CD14-positive monocyte (primary cell): ENCODE measurements at regions not wholly inside any gene's neighbourhood (a gene's known extent, or its start where the extent isn't known, plus 50 kb on each side); places are given as distances from the start of the nearest gene placed in this dataset.

Experiments
- DNase-seq, 3 donors: peaks; one replicate each; pipeline ENCODE4 v3.0.0-alpha.2; 2011 to 2022
- H2AFZ ChIP-seq: 2 replicates; pipeline ENCODE4 v1.6.0; 2012; ENCODE audit warnings: mild to moderate bottlenecking, low read depth, low read length, inconsistent platforms; ENCODE audit not compliant: insufficient read depth, poor library complexity, severe bottlenecking
- H3K27ac ChIP-seq, 2 donors: 1 replicate in 1 of 2; 2 replicates in 1 of 2; pipeline ENCODE4 v1.5.1; 2012 to 2013; ENCODE audit warnings: low read length in 2 of 2, control low read depth in 1 of 2, inconsistent platforms in 1 of 2, low read depth in 1 of 2, mild to moderate bottlenecking in 1 of 2
- H3K27me3 ChIP-seq, 2 donors: one replicate each; pipeline versions ENCODE4 v1.6.0 to v1.6.1; 2011 to 2013; ENCODE audit warnings: low read length in 2 of 2; ENCODE audit not compliant: control insufficient read depth in 2 of 2, insufficient read depth in 2 of 2
- H3K36me3 ChIP-seq, 2 donors: replicated peaks in 1 of 2; 1 replicate in 1 of 2; 2 replicates in 1 of 2; pipeline versions ENCODE4 v1.5.1 to v1.6.1; 2012 to 2013; ENCODE audit warnings: low read length in 2 of 2, control low read depth in 1 of 2, inconsistent platforms in 1 of 2, mild to moderate bottlenecking in 1 of 2; ENCODE audit not compliant: insufficient read depth in 2 of 2, control insufficient read depth in 1 of 2
- H3K4me1 ChIP-seq, 2 donors: 1 replicate in 1 of 2; 2 replicates in 1 of 2; pipeline versions ENCODE4 v1.5.1 to v1.6.1; 2012 to 2013; ENCODE audit warnings: low read length in 2 of 2, control low read depth in 1 of 2, inconsistent platforms in 1 of 2, mild to moderate bottlenecking in 1 of 2, moderate library complexity in 1 of 2; ENCODE audit not compliant: insufficient read depth in 2 of 2, control insufficient read depth in 1 of 2
- H3K4me2 ChIP-seq: replicated peaks from 2 replicates; pipeline ENCODE3; 2012; ENCODE audit warnings: low read length, moderate library complexity, mild to moderate bottlenecking; ENCODE audit not compliant: poor library complexity, severe bottlenecking; ENCODE audit errors: extremely low read depth
- H3K4me3 ChIP-seq, 3 experiments: fragments of 200-600 bp in 1 of 3; sonication (generic) in 1 of 3; replicated peaks in 1 of 3; 1 replicate in 2 of 3; 2 replicates in 1 of 3; pipeline ENCODE4 v1.5.1; 2011 to 2013; ENCODE audit warnings: low read length in 3 of 3, mild to moderate bottlenecking in 3 of 3, control low read depth in 2 of 3, low read depth in 2 of 3, inconsistent platforms in 1 of 3, moderate library complexity in 1 of 3
- H3K79me2 ChIP-seq: 2 replicates; pipeline ENCODE4 v1.6.0; 2012; ENCODE audit warnings: mild to moderate bottlenecking, control low read depth, inconsistent platforms, low read length, moderate library complexity; ENCODE audit not compliant: insufficient read depth
- H3K9ac ChIP-seq: 2 replicates; pipeline ENCODE4 v1.6.0; 2017; ENCODE audit warnings: low read length, mild to moderate bottlenecking; ENCODE audit not compliant: insufficient read depth, poor library complexity, severe bottlenecking
- H3K9me3 ChIP-seq, 2 donors: replicated peaks in 1 of 2; 1 replicate in 1 of 2; 2 replicates in 1 of 2; pipeline versions ENCODE4 v1.5.1 to v1.6.1; 2012 to 2013; ENCODE audit warnings: low read length in 2 of 2, control low read depth in 1 of 2; ENCODE audit not compliant: control insufficient read depth in 1 of 2, insufficient read depth in 1 of 2
- H4K20me1 ChIP-seq: 2 replicates; pipeline ENCODE4 v1.6.0; 2012; ENCODE audit warnings: mild to moderate bottlenecking, low read length, control low read depth, moderate library complexity; ENCODE audit not compliant: insufficient read depth
- H3K27ac Mint-ChIP-seq, 7 donors: one replicate each; pipeline ENCODE4 v1.8.0; 2020; ENCODE audit warnings: mild to moderate bottlenecking in 7 of 7, mixed read lengths in 7 of 7, moderate library complexity in 6 of 7, inconsistent platforms in 2 of 7
- H3K27me3 Mint-ChIP-seq, 3 donors: one replicate each; pipeline ENCODE4 v1.8.0; 2021 to 2022; ENCODE audit warnings: low read depth in 3 of 3, mild to moderate bottlenecking in 3 of 3, mixed read lengths in 3 of 3, moderate library complexity in 3 of 3, inconsistent platforms in 1 of 3
- H3K36me3 Mint-ChIP-seq, 2 donors: one replicate each; pipeline ENCODE4 v1.8.0; 2020; ENCODE audit warnings: mixed read lengths in 2 of 2, inconsistent platforms in 1 of 2, mild to moderate bottlenecking in 1 of 2
- H3K4me1 Mint-ChIP-seq: one replicate; pipeline ENCODE4 v1.8.0; 2020; ENCODE audit warnings: mild to moderate bottlenecking, mixed read lengths
- H3K4me3 Mint-ChIP-seq, 2 donors: one replicate each; pipeline ENCODE4 v1.8.0; 2020; ENCODE audit warnings: mild to moderate bottlenecking in 2 of 2, mixed read lengths in 2 of 2, moderate library complexity in 1 of 2
- H3K9me3 Mint-ChIP-seq, 7 donors: one replicate each; pipeline ENCODE4 v1.8.0; 2020 to 2022; ENCODE audit warnings: mixed read lengths in 7 of 7, mild to moderate bottlenecking in 6 of 7, moderate library complexity in 6 of 7, inconsistent platforms in 2 of 7
- WGBS: methylation state at CpG from one replicate; pipeline ENCODE4 v1.1.5; 2013; ENCODE audit warnings: missing lambda C conversion rate; ENCODE audit not compliant: insufficient coverage; 5-methylcytosine and 5-hydroxymethylcytosine counted together
- intact Hi-C, 2 donors: fragments of 100-400 bp; cut with micrococcal nuclease; formaldehyde crosslinking; loops; one replicate each; pipeline versions ENCODE4 v1.15.0 to v1.15.1; 2023
- TF ChIP-seq, protein P1 (sequence below): fragments of 200-600 bp; IDR thresholded peaks from one replicate; pipeline ENCODE4 v1.8.0; 2022; ENCODE audit warnings: antibody characterized with exemption, mild to moderate bottlenecking

GRCh38 chr1:173415905-173416450 is 61.2 kb upstream of the PRDX6 start:
- peaks cover 0 to under 1% (median 0%) of the 10 kb centered on the region in 7 donors for H3K9me3 Mint-ChIP-seq
- peaks cover 41 to 56% of the 10 kb centered on the region in 2 donors for H3K4me1 ChIP-seq
- intact Hi-C loops = loop anchor here in 1 of 2 donors (10.0 kb wide), 1 partner anchor 591 kb away; no protein-coding TSS in a partner anchor
- no peak overlapping the region for H3K9ac ChIP-seq
- H3K27me3 ChIP-seq = no peaks in the 10 kb centered on the region
- peaks cover 2 to 12% of the 10 kb centered on the region in 2 donors for H3K36me3 Mint-ChIP-seq
- DNase-seq = no peak
- peaks cover 59% of the 10 kb centered on the region for H3K4me1 Mint-ChIP-seq
- peak overlapping the region in 3 of 7 donors; percentile 4 to 57 (median 9) for H3K27ac Mint-ChIP-seq
- no peaks in the 10 kb centered on the region for H3K9me3 ChIP-seq
- TF ChIP-seq, protein P1, sequence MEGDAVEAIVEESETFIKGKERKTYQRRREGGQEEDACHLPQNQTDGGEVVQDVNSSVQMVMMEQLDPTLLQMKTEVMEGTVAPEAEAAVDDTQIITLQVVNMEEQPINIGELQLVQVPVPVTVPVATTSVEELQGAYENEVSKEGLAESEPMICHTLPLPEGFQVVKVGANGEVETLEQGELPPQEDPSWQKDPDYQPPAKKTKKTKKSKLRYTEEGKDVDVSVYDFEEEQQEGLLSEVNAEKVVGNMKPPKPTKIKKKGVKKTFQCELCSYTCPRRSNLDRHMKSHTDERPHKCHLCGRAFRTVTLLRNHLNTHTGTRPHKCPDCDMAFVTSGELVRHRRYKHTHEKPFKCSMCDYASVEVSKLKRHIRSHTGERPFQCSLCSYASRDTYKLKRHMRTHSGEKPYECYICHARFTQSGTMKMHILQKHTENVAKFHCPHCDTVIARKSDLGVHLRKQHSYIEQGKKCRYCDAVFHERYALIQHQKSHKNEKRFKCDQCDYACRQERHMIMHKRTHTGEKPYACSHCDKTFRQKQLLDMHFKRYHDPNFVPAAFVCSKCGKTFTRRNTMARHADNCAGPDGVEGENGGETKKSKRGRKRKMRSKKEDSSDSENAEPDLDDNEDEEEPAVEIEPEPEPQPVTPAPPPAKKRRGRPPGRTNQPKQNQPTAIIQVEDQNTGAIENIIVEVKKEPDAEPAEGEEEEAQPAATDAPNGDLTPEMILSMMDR = no peak
- WGBS = 80% methylated on average over 5 of the region's 5 CpGs
- H3K27me3 Mint-ChIP-seq = peaks cover 0 to 3% (median 0%) of the 10 kb centered on the region in 3 donors
- no peaks in the 10 kb centered on the region for H3K36me3 ChIP-seq
- no peak overlapping the region for H3K4me3 ChIP-seq
- H2AFZ ChIP-seq = no peak overlapping the region
- H3K4me2 ChIP-seq = no peak overlapping the region
- H4K20me1 ChIP-seq = no peaks in the 10 kb centered on the region
- H3K27ac ChIP-seq = no peak overlapping the region
- H3K4me3 Mint-ChIP-seq = no peak overlapping the region
- no peaks in the 10 kb centered on the region for H3K79me2 ChIP-seq

GRCh38 chr1:173417563-173417962 is 59.6 kb upstream of the PRDX6 start:
- no peaks in the 10 kb centered on the region for H3K79me2 ChIP-seq
- H3K4me1 ChIP-seq = peaks cover 38 to 53% of the 10 kb centered on the region in 2 donors
- no peak overlapping the region for H3K4me2 ChIP-seq
- H4K20me1 ChIP-seq = no peaks in the 10 kb centered on the region
- no peak overlapping the region for H3K4me3 Mint-ChIP-seq
- H3K4me1 Mint-ChIP-seq = peaks cover 59% of the 10 kb centered on the region
- H3K27ac Mint-ChIP-seq = peak overlapping the region in 2 of 7 donors; percentile 8 to 28
- H3K36me3 ChIP-seq = no peaks in the 10 kb centered on the region
- H3K4me3 ChIP-seq = no peak overlapping the region
- WGBS = 9% methylated on average over 1 of the region's 1 CpG
- no peak for DNase-seq
- H3K9me3 Mint-ChIP-seq = no peaks in the 10 kb centered on the region
- H2AFZ ChIP-seq = no peak overlapping the region
- no peak overlapping the region for H3K9ac ChIP-seq
- TF ChIP-seq, protein P1 = no peak
- H3K27me3 ChIP-seq = no peaks in the 10 kb centered on the region
- peaks cover 0 to 3% (median 0%) of the 10 kb centered on the region in 3 donors for H3K27me3 Mint-ChIP-seq
- no peaks in the 10 kb centered on the region for H3K9me3 ChIP-seq
- peak overlapping the region in 1 of 2 donors; percentile 17 for H3K27ac ChIP-seq
- intact Hi-C loops = loop anchor here in 1 of 2 donors (10.0 kb wide), 1 partner anchor 593 kb away; no protein-coding TSS in a partner anchor
- H3K36me3 Mint-ChIP-seq = peaks cover 2 to 12% of the 10 kb centered on the region in 2 donors
